ENCODE measurements at regions not wholly inside any gene's neighbourhood (a gene's known extent, or its start where the extent isn't known, plus 50 kb on each side); places are given as distances from the start of the nearest gene placed in this dataset.

DNA sequence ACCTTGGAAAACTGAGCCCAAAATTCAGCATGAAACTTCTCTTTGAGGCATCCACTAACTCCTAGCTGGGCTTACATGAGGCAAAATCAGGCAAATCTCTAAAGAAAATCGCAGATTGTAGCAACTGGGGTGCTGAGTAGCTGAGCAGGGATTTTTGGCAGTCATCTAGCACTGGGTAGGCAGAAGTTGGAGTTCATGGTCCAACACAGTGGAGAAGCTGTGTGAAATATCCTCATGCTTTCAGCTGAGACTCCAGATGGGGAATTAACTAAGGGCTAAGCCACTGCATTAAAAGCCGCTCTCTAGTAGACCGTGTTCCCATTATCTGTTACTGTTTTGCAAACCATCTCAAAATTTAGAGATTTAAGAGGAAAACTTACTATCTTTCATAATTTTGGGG is 240.1 kb upstream of the PHYHIPL start:
- no peak for DNase-seq

DNA sequence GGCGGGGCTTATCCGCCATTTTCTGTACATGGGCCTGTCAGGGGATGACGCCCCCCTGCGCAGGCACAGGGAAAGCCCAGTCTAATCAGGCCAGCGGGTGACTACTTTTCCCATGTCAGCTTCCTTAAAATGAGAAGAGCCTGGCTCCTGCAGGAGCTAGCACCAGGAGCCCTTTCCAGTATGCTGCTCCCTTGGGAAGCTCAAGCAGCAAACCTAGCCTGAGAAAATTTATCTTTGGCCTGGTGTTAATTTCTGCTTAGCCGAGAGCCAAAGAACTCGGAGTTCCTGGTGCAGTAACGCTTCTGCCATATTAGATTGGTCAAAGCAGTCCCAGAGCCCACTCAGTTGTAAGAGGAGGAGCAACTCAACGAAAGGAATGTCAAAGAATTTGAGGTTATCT is 239.0 kb upstream of the PHYHIPL start:
- DNase-seq: no peak

DNA sequence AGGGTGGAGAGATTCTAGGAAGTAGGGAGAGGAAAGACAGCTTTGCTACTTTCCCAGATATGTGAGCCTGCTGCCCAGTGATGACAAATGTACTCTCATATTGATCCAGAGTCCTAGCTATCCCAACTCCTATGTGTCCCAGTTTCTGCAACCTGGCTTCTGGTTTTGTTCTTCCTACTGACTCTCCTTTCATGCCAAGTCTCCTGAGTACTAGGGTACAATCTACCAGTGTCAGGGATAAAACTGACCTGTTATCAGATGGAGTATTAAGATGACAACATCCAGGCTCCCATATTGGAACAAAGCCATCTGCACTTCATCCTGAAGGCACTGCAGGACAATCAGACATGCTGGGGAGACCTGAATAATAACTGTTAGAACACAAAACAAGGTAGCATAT is 233.7 kb upstream of the PHYHIPL start:
- DNase-seq: no peak

DNA sequence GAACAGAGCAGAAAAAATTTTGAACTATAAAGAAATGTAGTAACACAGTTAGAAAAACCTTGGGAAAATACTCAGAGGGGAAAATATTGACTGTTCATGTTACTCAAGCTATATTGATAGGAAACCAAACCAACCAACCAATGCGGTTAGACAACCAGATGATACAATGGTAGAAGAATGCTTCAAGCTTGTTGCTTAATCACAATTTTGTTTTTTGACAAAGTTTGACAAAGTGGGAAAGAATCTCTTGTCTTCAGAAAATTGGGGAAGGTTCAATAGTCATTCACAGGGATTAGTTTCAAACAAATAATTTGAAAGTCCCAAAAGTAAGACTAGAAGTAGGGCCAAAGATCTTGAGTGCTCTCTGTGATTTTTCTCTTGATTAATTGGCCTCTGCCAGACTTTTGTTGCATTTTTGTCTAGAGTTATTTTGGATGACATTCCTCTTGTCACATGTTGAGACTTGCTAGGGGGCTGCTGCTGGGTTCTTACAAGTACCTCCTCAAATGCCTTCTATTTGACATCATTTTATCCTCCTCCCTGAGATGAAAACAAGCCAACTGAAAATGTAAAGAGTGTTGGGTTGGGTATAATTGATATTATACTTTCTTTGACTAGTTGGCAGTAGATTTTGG is 233.1 kb upstream of the PHYHIPL start:
- DNase-seq: no peak

DNA sequence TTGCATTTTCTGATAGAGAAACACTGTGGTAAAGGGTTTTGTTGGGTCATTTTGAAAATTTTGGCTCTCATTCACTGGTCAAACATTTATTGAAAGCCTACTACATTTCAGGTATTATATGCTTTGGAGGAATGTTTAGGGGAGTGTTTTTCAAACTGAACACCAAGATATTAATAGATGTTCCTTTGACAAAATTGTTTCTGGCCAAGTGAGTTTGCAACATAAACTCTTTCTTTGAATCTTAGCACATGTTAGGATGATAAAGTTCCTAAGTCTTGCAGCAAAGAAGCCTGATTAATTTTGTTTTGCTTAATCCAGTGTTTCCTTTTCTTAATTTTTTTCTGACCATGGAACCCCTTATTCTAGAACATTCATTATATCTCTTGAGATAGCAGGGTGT is 232.5 kb upstream of the PHYHIPL start:
- no peak for DNase-seq

DNA sequence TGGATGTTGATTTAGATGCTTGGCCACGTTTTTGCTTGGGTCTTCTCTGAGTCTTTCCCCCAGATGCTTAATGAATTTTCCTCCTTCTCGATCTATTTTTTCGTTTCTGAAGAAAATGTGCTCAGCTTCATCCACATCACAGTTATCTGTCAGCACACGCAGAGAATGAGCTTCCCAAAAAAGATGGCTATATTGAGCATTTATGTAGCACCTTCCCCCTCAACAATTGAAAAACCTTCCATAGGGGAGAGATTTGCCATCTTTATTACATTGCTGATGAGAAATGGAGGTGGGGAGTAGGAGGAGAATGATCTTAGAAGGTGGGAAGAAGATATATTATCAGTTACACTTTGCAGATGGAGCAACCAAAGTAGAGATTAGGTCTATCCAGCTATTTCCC is 228.1 kb upstream of the PHYHIPL start:
- no peak for DNase-seq

DNA sequence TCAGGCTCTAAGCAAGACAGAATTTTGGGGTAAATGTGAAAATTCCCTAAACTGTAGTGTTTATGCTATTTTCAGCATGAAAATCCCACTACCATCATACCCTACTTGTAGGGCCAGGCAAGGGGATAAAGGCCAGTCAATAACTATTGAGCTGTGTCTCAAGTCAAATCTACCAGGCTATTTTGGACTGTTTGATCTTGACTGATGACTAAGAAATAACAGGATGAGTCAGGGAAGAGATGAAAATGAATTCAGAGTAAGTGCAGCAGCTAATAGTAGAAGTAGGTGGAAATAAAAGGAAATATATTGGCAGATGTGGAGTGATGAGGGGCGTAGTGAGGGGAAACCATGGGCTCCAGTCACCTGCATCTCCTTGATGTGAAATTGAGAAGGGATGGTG is 225.8 kb upstream of the PHYHIPL start:
- no peak for DNase-seq

DNA sequence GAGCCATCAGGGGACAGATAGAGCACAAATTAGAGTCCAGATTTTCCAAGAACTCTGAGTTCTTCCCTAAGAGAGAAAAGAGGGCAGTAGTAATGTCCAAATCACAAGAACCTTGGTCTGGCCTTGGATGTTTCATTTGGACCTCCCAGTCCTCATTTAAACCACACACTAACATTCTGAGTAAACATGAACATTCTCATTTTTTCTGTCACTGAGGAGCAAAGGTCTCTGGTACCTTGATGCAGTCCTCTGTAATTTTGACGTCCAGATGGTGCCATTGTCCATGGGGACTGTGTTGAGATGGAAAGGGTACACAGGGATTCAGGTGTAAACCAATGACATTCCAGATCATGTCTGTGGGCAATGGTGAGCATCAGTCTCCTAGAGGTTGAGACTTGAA is 225.4 kb upstream of the PHYHIPL start:
- no peak for DNase-seq

DNA sequence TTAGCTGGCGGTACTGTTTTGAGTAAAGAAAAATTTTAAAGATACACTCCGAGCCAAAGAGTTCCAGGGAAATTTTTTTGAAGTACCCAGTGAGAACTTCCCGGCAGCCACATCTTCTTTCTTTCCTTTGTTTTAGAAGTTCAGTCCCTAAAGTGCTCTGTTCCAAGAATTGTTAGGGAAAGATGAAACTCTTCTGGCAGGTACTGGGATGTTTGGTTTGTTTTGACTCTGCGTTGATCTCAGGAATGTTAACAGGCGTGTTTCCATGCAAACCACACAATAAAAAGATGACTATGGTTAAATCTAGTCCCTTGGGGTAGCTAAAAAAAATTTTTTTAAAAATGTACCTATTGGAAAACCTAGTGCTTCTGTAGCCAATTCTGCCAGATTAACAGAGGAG is 224.7 kb upstream of the PHYHIPL start:
- DNase-seq: no peak

DNA sequence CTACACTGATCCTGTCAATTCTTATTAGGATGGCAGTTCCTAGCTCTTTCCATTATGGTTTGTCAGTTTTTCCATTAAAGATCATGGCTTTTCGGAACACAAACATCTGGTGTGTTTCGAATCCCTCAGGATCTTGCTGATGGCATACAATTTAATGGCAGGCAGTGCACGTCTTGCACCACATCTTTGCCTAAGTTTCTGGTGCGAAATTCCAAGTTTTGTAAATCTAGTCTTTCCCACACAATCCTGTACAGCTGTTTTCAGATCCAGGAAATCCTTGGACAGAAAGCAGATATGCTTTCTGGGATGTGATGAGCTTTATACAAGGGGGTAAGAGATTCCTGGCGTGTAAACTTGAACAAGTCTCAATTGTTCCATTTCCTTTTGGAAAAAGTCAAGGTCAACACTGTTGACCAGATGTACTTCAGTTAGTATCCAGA is 224.3 kb upstream of the PHYHIPL start:
- no peak for DNase-seq

DNA sequence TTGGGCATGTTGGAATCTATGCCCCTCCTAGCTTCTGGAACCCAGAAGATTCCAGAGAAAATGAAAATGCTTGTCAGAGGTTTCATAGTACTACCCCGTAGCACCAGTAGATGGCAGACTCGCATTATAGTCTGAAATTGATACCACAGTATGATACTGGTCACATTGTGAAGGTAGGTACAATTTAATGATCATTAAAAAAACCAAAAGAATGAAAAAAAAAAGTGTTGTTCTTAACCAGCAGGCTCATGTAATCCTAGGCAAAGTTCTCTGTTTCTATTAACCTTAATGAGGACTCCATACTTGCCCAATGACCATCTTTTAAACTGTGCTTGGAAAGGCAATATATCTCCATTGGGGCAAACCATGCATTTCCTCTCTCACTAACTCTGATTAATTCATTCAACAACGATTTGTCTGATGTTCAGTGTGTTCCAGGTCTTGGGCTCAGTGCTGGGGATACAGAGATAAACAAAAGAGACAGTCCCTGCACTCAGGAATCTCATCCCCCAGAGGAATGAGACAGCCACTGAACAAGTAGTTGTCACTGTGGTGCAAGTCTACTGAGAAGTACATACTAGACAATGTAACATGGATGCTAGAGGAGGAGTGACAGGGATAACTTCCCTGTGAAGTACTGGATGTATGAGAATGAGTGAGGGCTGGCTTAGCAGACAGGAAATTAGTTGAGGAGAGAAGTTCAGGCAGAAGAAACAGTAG is 223.5 kb upstream of the PHYHIPL start:
- DNase-seq: no peak

DNA sequence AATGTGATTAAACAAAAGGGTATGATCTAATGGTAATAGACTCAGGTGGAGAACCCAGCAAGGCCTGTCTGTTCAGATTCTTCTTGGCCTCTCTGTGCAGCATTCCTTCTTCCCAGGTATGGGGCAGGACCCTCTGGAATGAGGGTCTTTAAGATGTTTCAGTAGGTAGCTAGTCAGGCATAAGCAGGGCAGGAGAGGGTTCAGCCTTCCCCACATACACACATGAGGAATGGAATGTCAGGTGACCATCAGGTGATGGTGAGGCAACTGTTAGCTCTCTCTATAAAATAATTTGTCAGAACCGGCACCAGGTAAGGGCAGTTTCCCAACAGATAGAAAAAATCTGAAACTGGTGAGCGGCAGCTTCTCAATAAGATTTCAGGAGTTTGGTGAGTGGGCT is 222.3 kb upstream of the PHYHIPL start:
- DNase-seq: no peak

DNA sequence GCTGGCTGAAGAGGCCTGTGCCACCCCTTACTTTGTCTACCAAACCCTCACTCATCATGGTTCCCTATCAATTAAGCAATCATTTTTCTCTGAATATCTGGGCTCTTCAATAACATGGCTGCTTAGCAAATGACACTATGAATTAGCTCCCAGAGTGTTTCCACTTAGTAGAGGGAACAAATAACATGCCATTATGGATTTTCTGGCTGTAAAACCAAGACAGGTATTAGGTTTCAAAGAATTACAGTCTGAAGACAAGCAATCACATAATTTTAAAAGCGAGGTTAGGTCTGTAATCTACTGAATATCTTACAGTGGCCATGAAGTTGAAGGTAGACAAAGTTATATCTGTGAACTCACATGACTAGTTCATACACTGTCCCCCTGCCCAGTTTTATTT is 220.8 kb upstream of the PHYHIPL start:
- no peak for DNase-seq

DNA sequence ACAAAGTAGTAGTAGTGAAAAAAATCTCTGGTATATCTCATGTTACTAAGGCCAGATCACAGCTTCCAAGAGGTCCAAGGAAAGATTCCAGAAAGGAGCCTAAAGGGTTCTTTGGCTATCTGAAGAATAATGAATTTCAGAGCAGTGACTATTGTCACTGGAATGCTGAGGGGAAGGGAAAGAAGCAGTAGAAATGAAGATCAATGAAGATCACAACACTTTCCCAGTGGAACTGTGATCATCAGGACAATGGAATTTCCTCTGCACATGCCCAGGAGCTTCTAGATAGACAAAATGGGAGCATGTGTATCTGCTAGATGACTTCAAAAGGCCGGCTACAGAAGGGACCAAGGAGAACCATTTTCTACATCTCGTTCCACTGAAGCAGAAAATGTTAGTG is 219.5 kb upstream of the PHYHIPL start:
- DNase-seq: no peak

DNA sequence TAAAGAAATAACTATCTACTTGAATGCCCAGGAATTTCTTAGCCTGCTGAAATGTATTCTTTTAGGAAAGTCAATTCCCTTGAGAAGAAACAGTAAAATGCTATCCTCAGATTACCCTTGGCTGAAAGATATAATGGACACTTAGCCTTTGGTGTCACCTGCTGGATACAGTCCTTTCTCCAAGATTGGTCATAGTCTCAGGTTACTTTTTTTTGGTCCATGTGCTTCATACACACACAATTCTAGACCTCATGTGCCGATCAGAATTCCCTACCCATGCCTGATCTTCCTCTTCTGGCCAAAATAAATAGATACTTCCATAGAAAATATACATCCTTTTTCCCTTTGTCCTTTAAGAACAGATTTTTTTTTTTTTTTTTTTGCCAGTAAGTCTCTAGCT is 218.9 kb upstream of the PHYHIPL start:
- no peak for DNase-seq

DNA sequence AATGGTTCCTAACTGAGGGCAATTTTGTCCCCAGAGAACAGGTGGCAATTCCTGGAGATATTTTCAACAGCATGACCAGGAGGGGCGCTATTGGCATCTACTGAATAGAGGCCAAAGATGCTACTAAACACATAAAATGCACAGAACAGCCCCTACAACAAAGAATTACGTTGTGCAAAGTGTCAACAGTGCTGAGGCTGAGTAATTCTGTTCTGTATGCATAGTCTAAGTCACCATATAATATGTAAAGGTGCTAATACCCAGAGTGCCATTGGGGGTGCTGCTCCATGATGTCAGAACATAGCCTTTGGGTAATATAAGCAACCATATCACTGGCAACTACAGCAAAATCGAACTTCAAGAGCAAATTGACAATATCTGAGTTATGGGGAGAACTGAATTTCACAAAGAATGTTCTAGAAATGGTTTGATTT is 213.3 kb upstream of the PHYHIPL start:
- no peak for DNase-seq

DNA sequence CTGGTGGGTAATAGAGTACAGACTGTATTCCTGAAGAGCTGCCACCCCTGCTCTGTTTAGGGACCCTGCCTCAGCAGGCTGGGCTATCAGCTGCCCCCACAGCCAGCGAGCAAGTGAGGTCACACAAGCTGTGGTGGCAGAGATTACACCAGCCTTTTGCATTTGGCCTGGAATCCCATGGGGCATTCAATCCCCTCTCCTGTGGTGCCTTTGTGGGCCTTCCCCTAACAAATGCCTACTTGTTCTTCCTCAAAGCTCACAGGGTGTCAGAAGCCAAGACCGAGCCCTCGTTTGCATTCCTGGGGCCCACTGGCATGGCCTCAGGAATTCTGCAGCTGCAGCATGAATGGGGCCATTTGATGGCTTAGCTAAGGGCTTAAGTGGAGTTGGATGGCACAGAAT is 212.7 kb upstream of the PHYHIPL start:
- no peak for DNase-seq

DNA sequence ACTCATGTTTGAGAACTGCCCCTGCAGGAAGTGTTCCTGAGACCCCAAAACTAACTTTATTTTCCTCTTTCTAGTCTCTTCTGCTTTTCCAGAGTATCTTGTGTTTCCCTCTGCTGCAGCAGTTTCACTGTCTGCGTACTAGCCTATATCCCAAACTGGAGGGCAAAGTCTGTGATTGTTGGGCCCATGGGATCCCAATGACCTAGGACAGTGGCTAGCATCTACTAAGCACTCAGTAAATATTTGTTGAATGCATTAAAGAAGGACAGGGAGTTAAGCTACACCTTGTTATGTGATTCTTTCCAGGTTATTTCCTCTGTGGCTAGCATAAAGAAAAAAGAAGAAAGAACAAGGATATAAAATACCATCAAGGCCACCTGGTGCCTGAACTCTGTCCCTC is 210.6 kb upstream of the PHYHIPL start:
- no peak for DNase-seq

DNA sequence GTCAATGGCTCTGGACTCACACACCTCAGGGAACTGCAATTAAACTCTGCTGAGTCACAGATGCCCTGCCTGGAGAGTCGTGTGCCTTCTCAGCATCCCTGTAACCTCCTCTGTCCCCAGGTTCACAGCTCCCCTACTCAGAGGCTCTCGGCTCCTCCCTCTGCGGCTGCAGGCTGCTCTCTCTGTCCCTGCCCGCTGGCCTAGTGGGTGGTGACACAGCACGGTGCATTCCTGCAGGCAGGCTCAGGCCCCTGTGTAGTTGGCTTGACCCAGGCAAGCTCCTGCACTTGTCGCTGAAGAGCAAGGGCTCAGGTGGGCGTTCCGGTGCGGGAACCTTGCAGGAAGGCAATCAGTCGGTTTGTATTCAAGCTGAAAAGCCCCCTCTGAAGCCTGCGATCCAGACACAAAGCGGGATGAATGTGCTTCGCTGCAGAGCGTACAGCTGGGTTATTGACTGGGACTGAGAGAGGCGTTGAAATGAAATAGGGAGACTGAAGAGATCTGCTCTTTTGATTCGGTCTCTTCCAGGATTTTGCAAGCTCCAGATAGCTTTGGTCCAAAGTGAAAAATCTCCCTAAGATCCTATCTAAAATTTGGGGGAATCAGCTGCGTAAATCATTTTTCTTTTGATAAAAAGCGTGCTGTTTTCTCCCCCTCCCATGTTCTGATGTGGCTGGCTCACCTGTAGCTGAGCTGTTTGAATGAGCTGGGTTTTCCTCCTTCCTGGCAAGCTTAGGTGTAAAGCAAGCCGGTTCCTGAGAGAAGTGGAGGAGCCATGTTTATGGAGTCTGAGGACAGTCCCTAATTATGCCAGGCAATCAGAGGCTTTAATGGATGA is 208.7 kb upstream of the PHYHIPL start:
- DNase-seq: peak; percentile 55

DNA sequence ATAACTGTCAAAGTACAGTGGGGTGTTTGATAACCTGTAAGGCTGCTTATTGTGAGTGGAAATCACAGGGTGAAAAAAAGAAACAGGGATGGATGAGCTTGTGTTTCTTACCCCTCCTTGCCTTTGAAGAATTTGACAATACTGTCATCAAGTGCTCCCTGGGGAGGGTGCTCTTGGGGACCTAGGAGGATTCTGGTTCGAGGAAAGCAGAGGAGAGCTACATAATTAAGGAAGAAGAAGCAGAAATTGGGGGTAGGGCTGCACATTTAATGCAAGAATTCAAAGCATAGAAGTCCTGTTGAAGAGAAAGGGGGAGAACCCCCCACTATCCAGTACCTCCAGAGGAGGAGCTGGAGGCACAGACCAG is 208.1 kb upstream of the PHYHIPL start:
- no peak for DNase-seq

DNA sequence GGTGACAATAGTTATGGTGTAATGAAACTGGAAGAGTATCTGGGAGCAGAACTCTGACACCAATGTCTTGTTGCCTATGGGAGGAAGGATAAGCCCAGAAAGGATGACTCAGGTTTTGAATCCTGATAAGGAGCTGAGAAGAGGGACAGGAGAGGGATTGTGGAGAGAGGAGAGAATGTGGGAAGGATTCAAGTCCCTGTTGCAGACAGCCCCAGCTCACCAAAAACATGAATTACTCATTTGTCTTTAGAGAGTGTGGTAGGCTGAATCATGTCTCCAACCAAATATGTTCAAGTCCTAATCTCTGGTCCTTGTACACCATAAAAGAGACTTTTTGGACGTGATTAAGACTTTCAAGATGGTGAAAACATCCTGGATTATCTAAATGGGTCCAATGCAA is 206.9 kb upstream of the PHYHIPL start:
- DNase-seq: no peak

DNA sequence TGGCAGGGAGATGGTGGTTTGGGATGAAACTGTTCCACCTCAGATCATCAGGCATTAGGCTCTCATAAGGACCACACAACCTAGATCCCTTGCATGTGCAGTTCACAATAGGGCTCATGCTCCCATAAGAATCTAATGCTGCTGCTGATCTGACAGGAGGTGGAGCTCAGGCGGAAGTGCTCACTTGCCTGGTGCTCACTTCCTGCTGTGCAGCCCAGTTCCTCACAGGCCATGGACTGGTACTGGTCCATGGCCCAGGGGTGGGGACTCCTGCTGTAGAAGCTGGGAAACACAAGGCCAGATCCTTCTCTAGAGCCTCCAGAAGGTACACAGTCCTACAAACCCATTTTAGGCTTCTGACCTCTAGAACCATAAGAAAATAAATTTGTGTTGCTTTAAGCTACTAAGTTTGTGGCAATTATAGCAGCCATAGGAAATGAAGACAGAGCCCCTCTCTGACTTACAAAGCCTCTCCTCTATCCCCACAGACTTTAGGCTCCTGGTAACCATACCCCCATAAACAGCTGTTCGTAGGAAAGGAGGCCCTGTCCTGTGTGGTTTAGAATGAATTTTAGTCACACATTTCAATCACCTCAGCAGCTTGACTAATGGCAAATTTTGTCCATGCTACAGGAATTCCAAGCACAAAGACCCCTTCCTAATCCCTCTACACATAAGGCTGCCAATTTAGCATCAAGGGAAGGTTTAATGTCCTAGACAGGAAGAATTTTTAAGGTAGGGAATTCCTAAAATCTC is 206.1 kb upstream of the PHYHIPL start:
- DNase-seq: no peak

DNA sequence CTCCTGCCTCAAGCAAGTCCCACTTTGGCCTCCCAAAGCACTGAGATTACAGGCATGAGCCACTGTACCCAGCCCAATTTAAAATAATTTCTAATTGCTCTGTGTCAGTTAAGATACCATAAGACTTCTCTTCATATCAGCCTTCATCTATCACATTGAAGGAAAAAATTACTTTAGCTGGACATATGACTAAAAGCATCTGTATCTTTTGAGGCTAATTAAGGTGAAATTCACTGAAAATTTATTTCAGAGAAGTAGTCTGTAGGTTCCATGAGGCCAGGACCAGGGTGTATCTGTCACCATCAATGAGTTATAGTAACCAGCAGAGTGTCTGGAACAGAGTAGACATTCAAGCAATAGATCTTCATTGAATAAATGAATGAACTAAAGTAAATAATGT is 205.2 kb upstream of the PHYHIPL start:
- no peak for DNase-seq

Measured in NCI-H1105 (cell line).